Endodermal cell (in vitro differentiated cells): ENCODE measurements at regions not wholly inside any gene's neighbourhood (a gene's known extent, or its start where the extent isn't known, plus 50 kb on each side); places are given as distances from the start of the nearest gene placed in this dataset.

Source experiments
- DNase-seq: peaks from one replicate; pipeline ENCODE4 v3.0.0-alpha.2; 2017
- H3K27ac ChIP-seq: 2 replicates; pipeline ENCODE4 v1.5.1; 2013; ENCODE audit warnings: mild to moderate bottlenecking, low read depth, low read length, moderate library complexity
- H3K27me3 ChIP-seq: 2 replicates; pipeline ENCODE4 v1.6.1; 2013; ENCODE audit warnings: mild to moderate bottlenecking, low read length, moderate library complexity; ENCODE audit not compliant: insufficient read depth, control insufficient read depth, poor library complexity, severe bottlenecking
- H3K36me3 ChIP-seq: 2 replicates; pipeline ENCODE4 v1.7.0; 2013; ENCODE audit warnings: mild to moderate bottlenecking, low read length, moderate library complexity; ENCODE audit not compliant: control insufficient read depth, insufficient read depth
- H3K4me1 ChIP-seq: one replicate; pipeline ENCODE4 v1.7.0; 2013; ENCODE audit warnings: low read length; ENCODE audit not compliant: control insufficient read depth, insufficient read depth
- H3K4me3 ChIP-seq: 2 replicates; pipeline ENCODE4 v1.5.1; 2013; ENCODE audit warnings: mild to moderate bottlenecking, low read length, moderate library complexity
- H3K9ac ChIP-seq: 2 replicates; pipeline ENCODE4 v1.6.1; 2013; ENCODE audit warnings: mild to moderate bottlenecking, low read length, moderate library complexity; ENCODE audit not compliant: poor library complexity, severe bottlenecking; ENCODE audit errors: extremely low read depth
- H3K9me3 ChIP-seq: 2 replicates; pipeline ENCODE4 v1.6.1; 2013; ENCODE audit warnings: mild to moderate bottlenecking, low read length, moderate library complexity; ENCODE audit not compliant: control insufficient read depth
- H3K27ac Mint-ChIP-seq: 2 replicates; pipeline ENCODE4 v1.8.0; 2020; ENCODE audit warnings: mixed read lengths
- H3K27me3 Mint-ChIP-seq: 2 replicates; pipeline ENCODE4 v1.8.0; 2021; ENCODE audit warnings: mild to moderate bottlenecking, mixed read lengths; ENCODE audit not compliant: insufficient read depth
- H3K36me3 Mint-ChIP-seq: 2 replicates; pipeline ENCODE4 v1.8.0; 2020; ENCODE audit warnings: low read depth, mixed read lengths
- H3K4me1 Mint-ChIP-seq: 2 replicates; pipeline ENCODE4 v1.8.0; 2020; ENCODE audit warnings: mixed read lengths
- H3K4me3 Mint-ChIP-seq: 2 replicates; pipeline ENCODE4 v1.8.0; 2020; ENCODE audit warnings: mild to moderate bottlenecking, moderate library complexity, mixed read lengths
- H3K9me3 Mint-ChIP-seq: 2 replicates; pipeline ENCODE4 v1.8.0; 2020; ENCODE audit warnings: mild to moderate bottlenecking, mixed read lengths
- WGBS, 2 experiments: methylation state at CpG; one replicate each; pipeline versions ENCODE4 v1.1.5 to v1.1.7; 2013; ENCODE audit warnings: missing lambda C conversion rate in 2 of 2, mixed read lengths in 1 of 2; ENCODE audit not compliant: insufficient coverage in 1 of 2, insufficient read length in 1 of 2; 5-methylcytosine and 5-hydroxymethylcytosine counted together
- TF ChIP-seq, protein P1 (sequence below): fragments of 200-600 bp; sonication (generic); conservative IDR thresholded peaks from 2 replicates; pipeline ENCODE4 v1.5.0; 2021; ENCODE audit warnings: antibody characterized with exemption, mild to moderate bottlenecking

DNA sequence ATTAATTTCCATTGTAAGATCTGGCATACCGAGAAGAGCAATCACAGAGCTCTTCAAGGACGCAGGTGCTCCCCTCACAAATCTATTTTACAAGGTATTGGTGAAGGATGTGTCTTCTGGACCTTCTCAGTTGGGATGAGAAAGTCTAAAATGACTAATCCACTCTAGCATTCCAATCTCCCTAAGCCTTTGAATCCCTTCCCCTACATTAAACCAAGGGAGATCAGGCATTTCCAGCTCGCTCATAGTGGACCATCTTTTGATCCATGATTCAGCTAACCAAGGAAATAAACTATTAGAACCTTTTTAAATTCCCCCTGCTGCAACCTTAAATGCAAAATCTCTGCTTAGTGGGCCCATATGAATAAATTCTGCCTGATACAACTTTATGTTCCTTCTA lies 95.9 kb upstream of the FBN2 start:
- H3K27me3 Mint-ChIP-seq = no peaks in the 10 kb centered on the region
- no peaks in the 10 kb centered on the region for H3K4me1 ChIP-seq
- TF ChIP-seq, protein P1, sequence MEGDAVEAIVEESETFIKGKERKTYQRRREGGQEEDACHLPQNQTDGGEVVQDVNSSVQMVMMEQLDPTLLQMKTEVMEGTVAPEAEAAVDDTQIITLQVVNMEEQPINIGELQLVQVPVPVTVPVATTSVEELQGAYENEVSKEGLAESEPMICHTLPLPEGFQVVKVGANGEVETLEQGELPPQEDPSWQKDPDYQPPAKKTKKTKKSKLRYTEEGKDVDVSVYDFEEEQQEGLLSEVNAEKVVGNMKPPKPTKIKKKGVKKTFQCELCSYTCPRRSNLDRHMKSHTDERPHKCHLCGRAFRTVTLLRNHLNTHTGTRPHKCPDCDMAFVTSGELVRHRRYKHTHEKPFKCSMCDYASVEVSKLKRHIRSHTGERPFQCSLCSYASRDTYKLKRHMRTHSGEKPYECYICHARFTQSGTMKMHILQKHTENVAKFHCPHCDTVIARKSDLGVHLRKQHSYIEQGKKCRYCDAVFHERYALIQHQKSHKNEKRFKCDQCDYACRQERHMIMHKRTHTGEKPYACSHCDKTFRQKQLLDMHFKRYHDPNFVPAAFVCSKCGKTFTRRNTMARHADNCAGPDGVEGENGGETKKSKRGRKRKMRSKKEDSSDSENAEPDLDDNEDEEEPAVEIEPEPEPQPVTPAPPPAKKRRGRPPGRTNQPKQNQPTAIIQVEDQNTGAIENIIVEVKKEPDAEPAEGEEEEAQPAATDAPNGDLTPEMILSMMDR = no peak
- no peaks in the 10 kb centered on the region for H3K36me3 ChIP-seq
- H3K9me3 ChIP-seq = no peaks in the 10 kb centered on the region
- no peak overlapping the region for H3K4me3 ChIP-seq
- no peaks in the 10 kb centered on the region for H3K9me3 Mint-ChIP-seq
- no peak for DNase-seq
- H3K27ac Mint-ChIP-seq = no peak overlapping the region
- no peaks in the 10 kb centered on the region for H3K4me1 Mint-ChIP-seq
- H3K27ac ChIP-seq = no peak overlapping the region
- no peak overlapping the region for H3K4me3 Mint-ChIP-seq
- no peak overlapping the region for H3K9ac ChIP-seq
- H3K36me3 Mint-ChIP-seq = no peaks in the 10 kb centered on the region
- no peaks in the 10 kb centered on the region for H3K27me3 ChIP-seq
- 88 to 90% methylated on average over 2 to 3 of the region's 3 CpGs for WGBS, 2 experiments

DNA sequence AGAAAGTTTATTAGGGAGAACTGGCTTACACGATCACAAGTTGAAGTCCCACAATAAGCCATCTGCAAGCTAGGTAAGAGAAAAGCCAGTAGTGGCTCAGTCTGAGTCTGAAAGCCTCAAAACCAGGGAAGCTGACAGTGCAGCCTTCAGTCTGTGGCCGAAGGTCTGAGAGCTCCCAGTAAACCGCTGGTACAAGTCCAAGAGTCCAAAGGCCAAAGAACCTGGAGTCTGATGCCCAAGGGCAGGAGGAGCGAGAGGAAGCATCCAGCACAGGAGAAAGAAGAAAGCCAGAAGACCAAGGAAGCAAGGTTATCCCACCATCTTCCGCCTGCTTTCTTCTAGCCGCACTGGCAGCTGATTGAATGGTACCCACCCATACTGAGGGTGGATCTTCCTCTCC lies 97.3 kb upstream of the FBN2 start:
- WGBS, 2 experiments = 94 to 95% methylated on average over 4 to 6 of the region's 6 CpGs

DNA sequence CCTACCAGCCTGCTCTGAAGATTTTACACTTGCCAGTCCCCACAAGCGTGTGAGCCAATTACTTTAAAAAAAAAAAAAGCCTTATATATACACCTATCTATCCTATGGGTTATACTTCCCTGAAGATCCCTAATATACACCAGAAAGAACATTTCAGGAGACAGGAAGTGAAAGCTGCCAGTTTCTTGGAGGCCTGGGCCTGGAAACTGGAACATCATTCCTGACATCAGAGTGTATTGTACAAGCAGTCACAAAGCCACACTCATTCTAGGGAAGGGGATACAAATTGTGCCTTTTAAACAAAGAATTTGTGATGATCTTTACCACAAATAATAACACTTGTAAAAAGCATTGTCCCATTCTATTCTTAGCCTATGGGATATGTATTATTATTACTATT lies 98.3 kb upstream of the FBN2 start:
- Mint-ChIP-seq H3K4me3 (no peak overlapping the region), H3K9me3 (no peaks in the 10 kb centered on the region), H3K27me3 (peaks cover 3% of the 10 kb centered on the region), H3K36me3 (no peaks in the 10 kb centered on the region), H3K27ac (no peak overlapping the region), H3K4me1 (no peaks in the 10 kb centered on the region)
- H3K9me3 ChIP-seq = no peaks in the 10 kb centered on the region
- H3K36me3 ChIP-seq = no peaks in the 10 kb centered on the region
- no peak overlapping the region for H3K9ac ChIP-seq
- no peak overlapping the region for H3K27ac ChIP-seq
- H3K4me3 ChIP-seq = no peak overlapping the region
- TF ChIP-seq, protein P1 = no peak
- WGBS, 2 experiments = 93% methylated on average over 1 of the region's 1 CpG; no CpG with 5 or more reads in 1 of the 2 experiments
- DNase-seq = no peak
- no peaks in the 10 kb centered on the region for H3K4me1 ChIP-seq
- H3K27me3 ChIP-seq = no peaks in the 10 kb centered on the region

More for the DNA sequence above, 97.3 kb upstream of the FBN2 start:
- Histone ChIP-seq H3K9ac (no peak overlapping the region), H3K36me3 (no peaks in the 10 kb centered on the region), H3K4me3 (no peak overlapping the region), H3K4me1 (no peaks in the 10 kb centered on the region), H3K27ac (no peak overlapping the region), H3K27me3 (no peaks in the 10 kb centered on the region), H3K9me3 (no peaks in the 10 kb centered on the region)
- no peaks in the 10 kb centered on the region for H3K27me3 Mint-ChIP-seq
- no peak for DNase-seq
- H3K4me1 Mint-ChIP-seq = no peaks in the 10 kb centered on the region
- H3K4me3 Mint-ChIP-seq = no peak overlapping the region
- H3K27ac Mint-ChIP-seq = no peak overlapping the region
- no peaks in the 10 kb centered on the region for H3K36me3 Mint-ChIP-seq
- TF ChIP-seq, protein P1 = no peak
- no peaks in the 10 kb centered on the region for H3K9me3 Mint-ChIP-seq
